Activated T-cell treated with anti-CD3 and anti-CD28 coated beads, Interleukin-2, amount 50 U/mL, for 4 hours (primary cell): ENCODE measurements at regions not wholly inside any gene's neighbourhood (a gene's known extent, or its start where the extent isn't known, plus 50 kb on each side); places are given as distances from the start of the nearest gene placed in this dataset.

Source experiments
- ATAC-seq, 2 donors: fragments of 200-7000 bp; cut with Tn5 transposase; one replicate each; pipeline ENCODE4 v1.10.0; 2021
- DNase-seq: peaks from one replicate; pipeline ENCODE4 v3.0.0-alpha.2; 2020
- H3K27me3 Mint-ChIP-seq: one replicate; pipeline ENCODE4 v1.8.0; 2021; ENCODE audit warnings: low read depth, mixed read lengths
- H3K36me3 Mint-ChIP-seq: one replicate; pipeline ENCODE4 v1.8.0; 2022; ENCODE audit warnings: mixed read lengths; ENCODE audit not compliant: insufficient read depth
- H3K4me1 Mint-ChIP-seq: one replicate; pipeline ENCODE4 v1.8.0; 2021; ENCODE audit warnings: low read depth, mixed read lengths
- H3K4me3 Mint-ChIP-seq: one replicate; pipeline ENCODE4 v1.8.0; 2021; ENCODE audit warnings: mild to moderate bottlenecking, moderate library complexity, mixed read lengths
- H3K9me3 Mint-ChIP-seq: one replicate; pipeline ENCODE4 v1.8.0; 2021; ENCODE audit warnings: mixed read lengths

- H3K36me3 Mint-ChIP-seq: no peaks in the 10 kb centered on the region
- no peak overlapping the region for H3K4me3 Mint-ChIP-seq
- DNase-seq: no peak
- no peaks in the 10 kb centered on the region for H3K9me3 Mint-ChIP-seq
- ATAC-seq: no peak
- no peaks in the 10 kb centered on the region for H3K4me1 Mint-ChIP-seq
- peaks cover 2% of the 10 kb centered on the region for H3K27me3 Mint-ChIP-seq
Measured at GRCh38 chr11:115931548-115932083, 427.4 kb upstream of the CADM1 start.

GRCh38 chr11:115930886-115931547, 426.8 kb upstream of the CADM1 start:
- H3K4me1 Mint-ChIP-seq: no peaks in the 10 kb centered on the region
- no peaks in the 10 kb centered on the region for H3K36me3 Mint-ChIP-seq
- peaks cover 2% of the 10 kb centered on the region for H3K27me3 Mint-ChIP-seq
- H3K4me3 Mint-ChIP-seq: no peak overlapping the region
- DNase-seq: no peak
- ATAC-seq: no peak
- H3K9me3 Mint-ChIP-seq: peaks cover 3% of the 10 kb centered on the region

GRCh38 chr11:115930291-115930690, 426.1 kb upstream of the CADM1 start:
- H3K27me3 Mint-ChIP-seq: peaks cover 2% of the 10 kb centered on the region
- ATAC-seq (no peak), DNase-seq (no peak)
- H3K4me3 Mint-ChIP-seq: no peak overlapping the region
- H3K36me3 Mint-ChIP-seq: no peaks in the 10 kb centered on the region
- H3K9me3 Mint-ChIP-seq: peaks cover 3% of the 10 kb centered on the region
- H3K4me1 Mint-ChIP-seq: no peaks in the 10 kb centered on the region

GRCh38 chr11:115929618-115930129, 425.5 kb upstream of the CADM1 start:
- no peak overlapping the region for H3K4me3 Mint-ChIP-seq
- no peak for ATAC-seq
- peaks cover 2% of the 10 kb centered on the region for H3K27me3 Mint-ChIP-seq
- H3K36me3 Mint-ChIP-seq: no peaks in the 10 kb centered on the region
- peaks cover 3% of the 10 kb centered on the region for H3K9me3 Mint-ChIP-seq
- no peaks in the 10 kb centered on the region for H3K4me1 Mint-ChIP-seq
- no peak for DNase-seq

GRCh38 chr11:115928811-115929210, 424.6 kb upstream of the CADM1 start:
- peaks cover 3% of the 10 kb centered on the region for H3K9me3 Mint-ChIP-seq
- no peak for ATAC-seq

GRCh38 chr11:115927823-115928329, 423.7 kb upstream of the CADM1 start:
- no peak for ATAC-seq
- H3K9me3 Mint-ChIP-seq: peaks cover 3% of the 10 kb centered on the region
- H3K4me3 Mint-ChIP-seq: no peak overlapping the region
- H3K36me3 Mint-ChIP-seq: no peaks in the 10 kb centered on the region
- H3K4me1 Mint-ChIP-seq: no peaks in the 10 kb centered on the region
- peaks cover 2% of the 10 kb centered on the region for H3K27me3 Mint-ChIP-seq
- no peak for DNase-seq

More at GRCh38 chr11:115928811-115929210, 424.6 kb upstream of the CADM1 start:
- Mint-ChIP-seq H3K36me3 (no peaks in the 10 kb centered on the region), H3K27me3 (peaks cover 2% of the 10 kb centered on the region), H3K4me3 (no peak overlapping the region), H3K4me1 (no peaks in the 10 kb centered on the region)
- no peak for DNase-seq

- H3K36me3 Mint-ChIP-seq: no peaks in the 10 kb centered on the region
- ATAC-seq: no peak
- H3K9me3 Mint-ChIP-seq: peaks cover 3% of the 10 kb centered on the region
- no peaks in the 10 kb centered on the region for H3K4me1 Mint-ChIP-seq
- peaks cover 2% of the 10 kb centered on the region for H3K27me3 Mint-ChIP-seq
- no peak for DNase-seq
- no peak overlapping the region for H3K4me3 Mint-ChIP-seq
Measured at GRCh38 chr11:115926601-115927000, 422.4 kb upstream of the CADM1 start.

- H3K4me3 Mint-ChIP-seq: no peak overlapping the region
- H3K36me3 Mint-ChIP-seq: no peaks in the 10 kb centered on the region
- DNase-seq: no peak
- H3K27me3 Mint-ChIP-seq: peaks cover 2% of the 10 kb centered on the region
- H3K9me3 Mint-ChIP-seq: peaks cover 3% of the 10 kb centered on the region
- no peak for ATAC-seq
- no peaks in the 10 kb centered on the region for H3K4me1 Mint-ChIP-seq
Measured at GRCh38 chr11:115926138-115926537, 421.9 kb upstream of the CADM1 start.

GRCh38 chr11:115925568-115926090, 421.4 kb upstream of the CADM1 start:
- H3K4me1 Mint-ChIP-seq: no peaks in the 10 kb centered on the region
- no peak for ATAC-seq
- no peak overlapping the region for H3K4me3 Mint-ChIP-seq

GRCh38 chr11:115924744-115925567, 420.7 kb upstream of the CADM1 start:
- Mint-ChIP-seq H3K36me3 (no peaks in the 10 kb centered on the region), H3K27me3 (peaks cover 2% of the 10 kb centered on the region), H3K9me3 (peaks cover 3% of the 10 kb centered on the region), H3K4me3 (no peak overlapping the region), H3K4me1 (no peaks in the 10 kb centered on the region)
- DNase-seq (no peak), ATAC-seq (peak; percentile 88 to 90)

More at GRCh38 chr11:115925568-115926090, 421.4 kb upstream of the CADM1 start:
- no peak for DNase-seq
- peaks cover 2% of the 10 kb centered on the region for H3K27me3 Mint-ChIP-seq
- H3K9me3 Mint-ChIP-seq: peaks cover 3% of the 10 kb centered on the region
- H3K36me3 Mint-ChIP-seq: no peaks in the 10 kb centered on the region

GRCh38 chr11:115922876-115923275, 418.7 kb upstream of the CADM1 start:
- no peaks in the 10 kb centered on the region for H3K4me1 Mint-ChIP-seq
- H3K27me3 Mint-ChIP-seq: no peaks in the 10 kb centered on the region
- DNase-seq (no peak), ATAC-seq (no peak)
- no peak overlapping the region for H3K4me3 Mint-ChIP-seq
- H3K9me3 Mint-ChIP-seq: peaks cover 3% of the 10 kb centered on the region
- H3K36me3 Mint-ChIP-seq: no peaks in the 10 kb centered on the region

- no peak overlapping the region for H3K4me3 Mint-ChIP-seq
- ATAC-seq: no peak
Measured at GRCh38 chr11:115921986-115922385, 417.8 kb upstream of the CADM1 start.

GRCh38 chr11:115921540-115921939, 417.3 kb upstream of the CADM1 start:
- no peak for ATAC-seq

More at GRCh38 chr11:115921986-115922385, 417.8 kb upstream of the CADM1 start:
- H3K4me1 Mint-ChIP-seq: no peaks in the 10 kb centered on the region
- no peaks in the 10 kb centered on the region for H3K27me3 Mint-ChIP-seq
- no peaks in the 10 kb centered on the region for H3K36me3 Mint-ChIP-seq
- peaks cover 3% of the 10 kb centered on the region for H3K9me3 Mint-ChIP-seq
- no peak for DNase-seq

GRCh38 chr11:115920841-115921480, 416.7 kb upstream of the CADM1 start:
- DNase-seq: no peak
- Mint-ChIP-seq H3K4me3 (no peak overlapping the region), H3K9me3 (no peaks in the 10 kb centered on the region), H3K27me3 (no peaks in the 10 kb centered on the region), H3K4me1 (no peaks in the 10 kb centered on the region), H3K36me3 (no peaks in the 10 kb centered on the region)
- no peak for ATAC-seq

More at GRCh38 chr11:115921540-115921939, 417.3 kb upstream of the CADM1 start:
- H3K9me3 Mint-ChIP-seq: peaks cover 3% of the 10 kb centered on the region
- no peaks in the 10 kb centered on the region for H3K36me3 Mint-ChIP-seq
- no peaks in the 10 kb centered on the region for H3K4me1 Mint-ChIP-seq
- DNase-seq: no peak
- H3K4me3 Mint-ChIP-seq: no peak overlapping the region
- no peaks in the 10 kb centered on the region for H3K27me3 Mint-ChIP-seq
